GM21515 (cell line): ENCODE measurements at regions not wholly inside any gene's neighbourhood (a gene's known extent, or its start where the extent isn't known, plus 50 kb on each side); places are given as distances from the start of the nearest gene placed in this dataset.
"Not testable (repeated sequence)": the region's sequence is repeated elsewhere in the genome, so short reads cannot be mapped to it uniquely, and the experiment has no call there.

Experiments
- ATAC-seq: cut with Tn5 transposase; IDR thresholded peaks from one replicate; pipeline ENCODE4 v1.9.1; 2021; ENCODE audit not compliant: unreplicated experiment

- no peak for ATAC-seq
These were observed 203.1 kb downstream of the ARHGEF9 start for GRCh38 chrX:63581906-63582305.

DNA sequence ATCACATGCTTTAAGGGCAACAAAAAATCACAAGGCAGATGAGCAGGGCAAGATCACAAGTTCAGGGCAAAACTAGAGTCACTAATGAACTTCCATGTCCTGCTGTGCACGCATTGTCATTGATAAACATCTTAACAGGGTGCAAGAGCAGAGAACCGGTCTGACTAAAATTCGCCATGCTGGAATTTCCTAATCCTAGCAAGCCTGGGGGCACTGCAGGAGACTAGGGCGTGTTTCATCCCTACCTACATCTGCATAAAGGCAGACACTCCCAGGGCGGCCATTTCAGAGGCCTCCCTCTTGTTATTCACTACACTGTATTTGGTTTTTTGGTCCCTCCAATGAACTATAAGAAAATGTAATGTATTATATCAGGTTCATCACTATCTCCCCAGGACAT is 203.6 kb downstream of the ARHGEF9 start:
- ATAC-seq, result no peak

GRCh38 chrX:63576533-63576932 is 208.5 kb downstream of the ARHGEF9 start:
- no peak for ATAC-seq

- ATAC-seq, result not testable (repeated sequence)
These were observed 209.3 kb downstream of the ARHGEF9 start for GRCh38 chrX:63575700-63576099.

- no peak for ATAC-seq
These were observed 215.7 kb upstream of the SPIN4 start for GRCh38 chrX:63566856-63567255.

DNA sequence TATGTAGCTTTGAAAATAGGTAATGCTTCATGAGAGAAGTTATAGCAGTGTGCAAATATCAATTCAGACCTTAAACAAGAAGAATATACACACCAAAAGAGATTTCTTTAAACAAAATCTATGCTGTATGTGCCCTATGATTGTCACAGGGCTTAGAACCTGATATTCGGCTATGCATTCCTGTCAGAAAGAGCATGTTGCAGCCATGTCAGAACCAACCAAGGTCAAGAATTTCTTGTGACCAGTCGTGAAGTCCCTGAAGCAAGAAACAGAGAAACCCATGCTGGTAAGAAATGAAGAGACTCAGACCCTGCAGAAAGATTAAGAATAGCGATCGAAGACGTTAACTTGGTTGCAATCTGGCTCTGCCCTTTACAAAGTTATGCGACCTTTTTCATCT is 210.3 kb upstream of the SPIN4 start:
- ATAC-seq, result no peak

DNA sequence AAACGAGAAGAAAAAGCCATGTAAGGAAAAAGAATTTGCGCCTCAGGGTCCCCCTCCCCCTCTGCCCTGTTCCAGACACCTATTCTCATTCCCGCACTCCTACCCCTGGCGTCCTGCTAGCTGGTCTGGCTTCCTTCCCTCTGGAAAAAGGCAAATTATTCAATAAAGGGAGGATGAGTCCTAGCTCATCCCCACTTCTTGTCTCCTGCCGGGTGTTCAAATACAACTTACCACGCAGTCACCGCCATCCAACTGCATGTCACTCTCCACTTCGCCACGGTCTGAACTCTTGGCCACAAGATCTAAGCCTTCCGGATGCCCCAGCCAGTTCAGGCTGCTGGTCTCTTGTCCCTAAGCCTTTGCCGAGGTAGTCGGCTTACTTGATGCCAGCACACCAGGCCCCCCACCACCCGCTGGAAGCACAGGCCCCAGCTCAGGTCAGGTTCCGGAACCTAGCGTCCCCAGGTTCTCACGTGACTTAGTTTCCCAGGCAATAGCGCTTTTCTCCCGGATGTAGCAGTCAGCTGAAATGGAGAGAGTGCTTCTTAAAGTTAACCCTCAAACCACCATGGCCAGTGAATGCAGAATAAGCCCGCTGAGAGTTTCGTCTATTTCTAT is 209.6 kb upstream of the SPIN4 start:
- ATAC-seq, result peak; percentile 98

DNA sequence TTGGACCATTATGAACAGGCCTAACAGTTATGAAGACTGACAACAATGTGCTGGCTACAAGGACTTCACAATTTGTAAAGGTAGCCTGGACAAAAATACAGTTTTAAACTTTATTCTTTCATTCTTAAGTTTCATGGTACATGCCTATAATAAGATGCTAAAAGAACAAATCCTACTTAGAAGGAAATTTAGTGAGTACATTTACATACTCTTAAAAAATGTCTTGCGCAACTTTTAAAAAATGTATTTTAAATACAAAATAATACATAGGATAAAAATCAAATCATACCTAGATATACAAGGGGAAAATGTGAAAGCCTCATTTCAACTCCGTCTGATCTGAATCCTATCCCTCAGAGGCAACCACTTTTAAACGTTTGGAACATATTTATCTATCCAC is 200.7 kb upstream of the SPIN4 start:
- no peak for ATAC-seq

DNA sequence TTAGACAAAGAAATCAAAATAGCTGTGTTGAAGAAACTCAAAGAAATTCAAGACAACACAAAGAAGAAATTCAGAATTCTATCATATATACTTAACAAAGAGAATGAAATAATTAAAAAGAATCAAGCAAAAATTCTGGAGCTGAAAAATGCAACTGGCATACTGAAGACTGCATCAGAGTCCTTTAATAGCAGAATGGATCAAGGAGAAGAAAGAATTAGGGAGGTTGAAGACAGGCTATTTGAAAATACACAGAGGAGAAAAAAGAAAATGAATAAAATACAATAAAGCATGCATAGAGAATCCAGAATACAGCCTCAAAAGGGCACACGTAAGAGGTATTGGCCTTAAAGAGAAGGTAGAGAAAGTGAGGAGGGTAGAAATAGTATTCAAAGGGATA is 179.5 kb upstream of the SPIN4 start:
- no peak for ATAC-seq

GRCh38 chrX:63529961-63530360 is 178.8 kb upstream of the SPIN4 start:
- ATAC-seq, result no peak

- no peak for ATAC-seq
These were observed 175.7 kb upstream of the SPIN4 start for GRCh38 chrX:63526863-63527262.

- ATAC-seq, result peak; percentile 49
These were observed 174.4 kb upstream of the SPIN4 start for GRCh38 chrX:63525491-63525890.

DNA sequence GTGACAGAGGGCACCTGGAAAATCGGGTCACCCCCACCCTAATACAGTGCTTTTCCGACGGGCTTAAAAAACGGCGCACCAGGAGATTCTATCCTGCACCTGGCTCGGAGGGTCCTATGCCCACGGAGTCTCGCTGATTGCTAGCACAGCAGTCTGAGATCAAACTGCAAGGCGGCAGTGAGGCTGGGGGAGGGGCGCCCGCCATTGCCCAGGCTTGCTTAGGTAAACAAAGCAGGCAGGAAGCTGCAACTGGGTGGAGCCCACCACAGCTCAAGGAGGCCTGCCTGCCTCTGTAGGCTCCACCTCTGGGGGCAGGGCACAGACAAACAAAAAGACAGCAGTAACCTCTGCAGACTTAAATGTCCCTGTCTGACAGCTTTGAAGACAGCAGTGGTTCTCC is 168.2 kb upstream of the SPIN4 start:
- ATAC-seq, result not testable (repeated sequence)

DNA sequence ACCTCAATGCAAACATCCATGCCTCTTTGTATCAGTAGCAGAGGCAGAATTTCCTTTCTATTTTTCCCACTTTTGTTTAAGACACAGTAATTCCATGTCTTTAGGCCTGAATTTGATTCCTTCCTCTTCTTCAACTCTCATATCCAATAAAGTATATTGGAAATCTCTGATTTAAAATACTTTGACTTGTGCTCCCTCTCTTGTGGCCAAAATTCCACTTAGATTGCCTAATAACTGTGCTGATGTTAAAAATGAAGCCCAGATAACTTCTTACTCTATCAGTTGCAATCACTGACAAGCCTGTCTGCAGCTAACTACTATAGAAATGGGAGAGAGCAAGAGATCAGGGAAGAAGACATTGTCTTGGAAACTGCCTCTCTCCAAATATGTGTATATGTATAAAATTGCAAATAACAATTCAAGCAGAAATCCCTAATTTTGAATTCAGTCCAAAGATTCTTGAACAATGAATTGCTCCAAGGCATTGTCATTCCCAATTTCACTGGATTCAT is 163.5 kb upstream of the SPIN4 start:
- ATAC-seq, result no peak

DNA sequence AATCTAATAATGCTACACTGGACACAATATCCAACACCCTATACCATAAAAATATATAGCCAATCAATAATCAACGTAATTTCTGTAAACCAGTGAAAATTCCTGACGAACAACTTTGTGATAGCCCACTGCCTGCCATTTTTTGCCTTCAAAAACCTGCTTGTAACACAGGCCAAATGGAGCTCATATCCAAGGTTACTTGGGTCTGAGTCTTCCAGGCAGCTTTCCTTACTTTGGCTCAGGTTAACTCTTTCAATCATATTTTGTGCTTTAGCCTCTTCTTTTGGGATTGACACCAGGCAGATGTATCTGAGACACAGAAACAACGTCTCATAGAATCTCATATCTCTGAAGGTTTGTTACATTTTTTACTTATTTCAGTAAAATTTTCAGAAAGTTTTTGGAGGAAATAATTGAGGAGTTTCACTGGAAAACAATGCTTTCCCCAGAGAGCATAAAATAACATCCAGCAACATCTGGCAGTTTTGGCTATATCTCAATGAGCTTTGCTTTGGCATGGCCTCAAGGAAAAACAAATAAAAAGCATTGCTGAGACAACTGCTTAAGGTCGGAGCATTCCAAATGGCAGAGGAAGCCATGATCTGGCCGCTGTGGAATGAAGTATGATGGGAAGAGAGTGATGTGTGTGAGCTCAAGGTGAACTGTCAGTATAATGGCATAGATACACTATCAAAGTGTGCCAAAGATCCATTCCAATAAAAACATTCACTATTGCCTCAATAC is 162.9 kb upstream of the SPIN4 start:
- ATAC-seq, result no peak

DNA sequence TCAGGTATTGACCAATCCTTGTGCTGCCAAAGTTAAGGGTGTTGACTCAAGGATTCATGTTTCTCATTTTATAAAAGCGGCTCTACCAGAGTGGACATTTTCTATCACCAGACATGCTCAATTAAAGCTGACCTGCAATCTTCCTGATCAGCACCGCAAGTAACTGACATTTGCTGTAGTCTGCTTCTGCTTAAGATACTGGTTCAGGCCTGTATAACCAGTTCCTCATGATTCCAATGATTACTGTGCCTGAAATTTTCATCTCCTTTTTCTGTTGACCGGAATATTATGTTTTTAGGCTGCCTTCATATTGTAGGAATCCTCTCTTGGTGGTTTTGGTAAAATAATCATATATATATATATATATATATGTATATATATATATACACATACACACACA is 160.2 kb upstream of the SPIN4 start:
- no peak for ATAC-seq

DNA sequence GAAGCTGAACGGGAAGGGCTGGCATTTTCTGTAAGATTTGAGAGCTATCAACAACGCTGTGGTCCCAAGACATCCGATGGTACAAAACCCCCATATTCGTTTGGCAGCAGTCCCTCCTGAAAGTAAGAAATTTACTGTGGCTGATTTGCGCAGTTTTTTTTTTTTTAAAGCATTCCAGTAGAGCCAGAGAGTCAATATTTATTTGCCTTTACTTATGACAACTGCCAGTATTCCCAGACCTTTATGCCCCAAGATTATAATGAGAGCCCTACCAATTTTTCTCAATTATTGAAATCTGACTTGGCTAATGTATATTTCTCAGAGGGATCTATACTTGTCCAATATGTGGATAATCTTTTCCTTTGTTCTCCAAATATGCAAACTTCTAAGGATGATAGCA is 157.5 kb upstream of the SPIN4 start:
- no peak for ATAC-seq

DNA sequence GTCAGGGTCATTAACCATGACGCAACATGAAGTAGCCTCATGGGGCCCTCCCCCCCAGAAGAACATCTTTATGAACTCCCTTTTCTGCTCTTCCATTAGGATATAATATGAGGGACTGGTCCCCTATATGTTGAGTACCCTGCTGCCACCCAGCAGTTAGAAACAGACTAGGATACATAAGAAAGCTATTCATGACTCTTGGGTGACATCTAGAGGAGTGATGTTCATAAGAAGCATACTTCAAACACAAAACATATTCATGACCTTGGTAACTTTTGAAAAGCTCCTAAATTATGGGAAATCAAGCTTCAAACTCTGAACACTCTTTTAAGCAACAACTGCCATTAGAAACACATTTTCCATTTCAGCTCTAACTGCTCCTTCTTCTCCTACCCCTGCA is 155.2 kb upstream of the SPIN4 start:
- ATAC-seq, result no peak

GRCh38 chrX:63503541-63503940 is 152.4 kb upstream of the SPIN4 start:
- ATAC-seq, result no peak

DNA sequence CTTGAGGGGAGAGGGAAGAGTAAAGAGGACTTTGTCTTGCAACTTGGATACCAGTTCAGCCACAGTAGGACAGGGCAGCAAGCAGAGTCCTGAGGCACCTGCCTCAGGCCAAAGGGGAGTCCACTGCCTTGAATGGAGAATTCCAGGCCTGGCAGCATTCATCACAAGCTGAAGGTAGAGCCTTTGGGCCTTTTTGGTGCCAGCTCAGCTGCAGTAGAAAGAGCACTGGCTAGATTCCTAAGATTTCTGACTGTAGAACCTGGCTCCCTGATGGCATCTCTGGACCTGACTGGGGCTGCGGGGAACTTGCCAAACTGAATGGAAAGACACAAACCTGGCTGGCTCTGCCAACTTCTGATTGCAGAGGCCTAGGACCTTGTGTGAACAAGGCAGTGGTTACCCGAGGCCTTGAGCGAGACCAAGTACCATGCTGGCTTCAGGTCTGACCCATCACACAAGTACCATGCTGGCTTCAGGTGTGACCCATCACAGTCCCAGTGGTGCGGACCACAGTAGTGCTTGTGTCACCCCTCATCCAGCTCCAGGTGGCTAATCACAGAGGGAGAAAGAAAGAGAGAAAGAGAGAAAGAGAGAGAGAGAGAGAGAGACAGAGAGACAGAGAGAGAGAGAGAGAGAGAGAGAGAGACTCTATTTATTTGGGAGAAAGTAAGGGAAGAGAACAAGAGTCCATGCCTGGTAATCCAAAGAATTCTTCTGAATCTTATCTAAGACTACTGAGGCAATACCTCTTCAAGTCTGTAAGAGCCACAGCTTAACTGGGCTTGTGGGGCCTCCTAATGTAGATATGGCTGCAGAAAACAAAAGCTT is 137.6 kb upstream of the SPIN4 start:
- no peak for ATAC-seq

DNA sequence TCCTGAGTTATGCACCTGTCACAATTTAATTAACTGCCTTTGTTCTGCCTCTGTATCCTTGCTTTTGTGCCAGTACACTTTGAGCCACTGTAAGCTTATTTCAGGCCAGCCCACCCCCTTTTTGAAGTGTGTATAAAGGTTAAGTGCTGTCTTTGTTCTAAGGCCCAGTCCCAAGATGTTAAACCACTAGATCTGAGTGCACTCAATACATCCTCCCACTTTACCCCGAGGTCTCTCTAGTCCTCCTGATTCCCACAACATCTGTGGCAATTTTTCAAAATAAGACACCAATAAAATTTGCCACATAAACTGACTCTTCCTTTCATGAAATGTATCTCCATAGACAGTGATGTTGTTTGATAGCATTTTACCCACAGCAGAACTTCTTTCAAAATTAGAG is 124.1 kb upstream of the SPIN4 start:
- ATAC-seq, result no peak

GRCh38 chrX:63471004-63471403 is 119.9 kb upstream of the SPIN4 start:
- ATAC-seq, result no peak
